ENCODE measurements at regions not wholly inside any gene's neighbourhood (a gene's known extent, or its start where the extent isn't known, plus 50 kb on each side); places are given as distances from the start of the nearest gene placed in this dataset.

DNA sequence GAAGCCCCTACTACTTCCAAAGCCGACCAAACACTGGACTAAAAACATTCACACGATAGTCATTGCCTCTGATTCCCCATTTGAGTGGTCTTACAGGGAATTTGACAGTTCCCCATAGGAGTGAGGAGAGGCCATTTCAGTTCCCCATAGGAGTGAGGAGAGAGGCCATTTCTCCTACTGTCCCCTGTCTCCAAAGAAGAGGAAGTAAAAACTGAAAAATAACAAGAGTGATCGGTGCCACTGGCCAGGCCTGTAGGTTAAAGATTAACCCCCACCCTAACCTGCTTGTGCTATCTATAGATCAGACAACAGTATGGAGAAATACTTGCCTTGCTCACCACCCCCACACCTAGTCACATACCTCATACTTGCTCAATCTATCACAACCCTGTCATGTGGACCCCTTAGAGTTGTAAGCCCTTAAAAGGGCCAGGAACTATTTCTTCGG, 204.0 kb upstream of the MOCS1 start:
- no peak for TF ChIP-seq CTCF (IDR thresholded peaks at IDR 0.05)
- no peak for TF ChIP-seq POLR2A (IDR thresholded peaks at IDR 0.05)
- no peak for TF ChIP-seq EP300 (IDR thresholded peaks at IDR 0.05)

Data from sigmoid colon (tissue), 4 donors.